A673 (cell line): ENCODE measurements at regions not wholly inside any gene's neighbourhood (a gene's known extent, or its start where the extent isn't known, plus 50 kb on each side); places are given as distances from the start of the nearest gene placed in this dataset.
A peak's percentile ranks its signal among the peaks of the same experiment; 100 is the strongest.

Experiments used
- BruUV-seq: library from RNA; stranded (reverse); fragments of 400-500 nt; replicated peaks from 2 replicates; lab custom pipeline; 2021; lab: Mats Ljungman, UMichigan
- CTCF ChIA-PET: fragments of 300-600 bp; sonication (Branson Sonifier 250); formaldehyde crosslinking; loops from one replicate; lab custom pipeline; 2022; ENCODE audit warnings: antibody characterized with exemption; lab: Charles Lee
- POLR2A ChIA-PET: fragments of 300-600 bp; sonication (Branson Sonifier 250); formaldehyde crosslinking; loops from one replicate; lab custom pipeline; 2022; ENCODE audit warnings: antibody characterized with exemption; ENCODE audit not compliant: low non-redundant PET; lab: Charles Lee
- DNase-seq: peaks from one replicate; pipeline ENCODE4 v3.0.0-alpha.2; 2015; ENCODE audit warnings: low spot score
- H3K27ac ChIP-seq: fragments of 200-600 bp; sonication (generic); 2 replicates; pipeline ENCODE4 v1.5.1; 2016; ENCODE audit warnings: mixed run types, low read depth, mild to moderate bottlenecking, mixed read lengths, antibody characterized with exemption, low read length; ENCODE audit not compliant: poor library complexity, severe bottlenecking
- H3K27me3 ChIP-seq: fragments of 200-600 bp; sonication (generic); replicated peaks from 2 replicates; pipeline ENCODE4 v1.6.1; 2017; ENCODE audit warnings: mixed run types, low read depth, mild to moderate bottlenecking, mixed read lengths, antibody characterized with exemption, low read length; ENCODE audit not compliant: insufficient read depth, poor library complexity
- H3K36me3 ChIP-seq: fragments of 200-600 bp; sonication (generic); 2 replicates; pipeline ENCODE4 v1.6.1; 2016; ENCODE audit warnings: mixed run types, mild to moderate bottlenecking, mixed read lengths, antibody characterized with exemption, low read length; ENCODE audit not compliant: insufficient read depth, poor library complexity, severe bottlenecking
- H3K4me1 ChIP-seq: fragments of 200-600 bp; sonication (generic); 2 replicates; pipeline ENCODE4 v1.6.1; 2017; ENCODE audit warnings: mixed run types, mild to moderate bottlenecking, mixed read lengths, antibody characterized with exemption, low read length; ENCODE audit not compliant: insufficient read depth, poor library complexity, severe bottlenecking
- H3K4me3 ChIP-seq: fragments of 200-600 bp; sonication (generic); 2 replicates; pipeline ENCODE4 v1.5.1; 2016; ENCODE audit warnings: low read depth, mixed run types, mild to moderate bottlenecking, mixed read lengths, low read length; ENCODE audit not compliant: poor library complexity, severe bottlenecking
- H3K9me3 ChIP-seq: fragments of 200-600 bp; sonication (generic); 2 replicates; pipeline ENCODE4 v1.6.1; 2016; ENCODE audit warnings: mixed run types, low read depth, mild to moderate bottlenecking, mixed read lengths, antibody characterized with exemption, low read length; ENCODE audit not compliant: poor library complexity, severe bottlenecking
- CTCF ChIP-seq: fragments of 300-800, 200-600 bp; sonication (generic); conservative IDR thresholded peaks from 2 replicates; pipeline ENCODE4 v1.5.1; 2017; ENCODE audit warnings: low read depth, mild to moderate bottlenecking, antibody characterized with exemption, low read length, moderate library complexity, mixed read lengths
- EZH2 ChIP-seq: fragments of 200-600 bp; sonication (generic); IDR thresholded peaks from 2 replicates; pipeline ENCODE4 v1.6.1; 2017; ENCODE audit warnings: borderline replicate concordance, low read depth, mild to moderate bottlenecking, mixed read lengths, antibody characterized with exemption, low read length; ENCODE audit not compliant: poor library complexity, severe bottlenecking
- intact Hi-C: fragments of 100-400 bp; cut with micrococcal nuclease; formaldehyde crosslinking; loops from one replicate; pipeline ENCODE4 v1.10.0; 2022; ENCODE audit not compliant: unreplicated experiment

- H3K27ac ChIP-seq, result no peak overlapping the region
- intact Hi-C loops, result loop anchor here (5.0 kb wide), 2 partner anchors 283 to 713 kb away; no protein-coding TSS in a partner anchor
- H3K36me3 ChIP-seq, result no peaks in the 10 kb centered on the region
- H3K27me3 ChIP-seq, result no peaks in the 10 kb centered on the region
- POLR2A ChIA-PET, result no interaction called here
- TF ChIP-seq CTCF (peak; percentile 81), EZH2 (no peak)
- no peaks in the 10 kb centered on the region for H3K9me3 ChIP-seq
- no peak overlapping the region for H3K4me3 ChIP-seq
- no TSS peak for BruUV-seq
- H3K4me1 ChIP-seq, result no peaks in the 10 kb centered on the region
- peak; percentile 31 for DNase-seq
- CTCF ChIA-PET, result no interaction called here
Measured at GRCh38 chr4:103915224-103915869, 195.6 kb upstream of the TACR3 start.

GRCh38 chr4:103907414-103907813 lies 187.6 kb upstream of the TACR3 start:
- Histone ChIP-seq H3K4me1 (no peaks in the 10 kb centered on the region), H3K27me3 (peaks cover 10% of the 10 kb centered on the region), H3K36me3 (no peaks in the 10 kb centered on the region), H3K9me3 (no peaks in the 10 kb centered on the region), H3K27ac (no peak overlapping the region), H3K4me3 (no peak overlapping the region)
- TF ChIP-seq EZH2, result no peak
- TF ChIP-seq CTCF, result no peak
- ChIA-PET CTCF (no interaction called here), POLR2A (no interaction called here)
- no peak for DNase-seq
- intact Hi-C loops, result no loop called here
- no TSS peak for BruUV-seq

GRCh38 chr4:103904123-103904522 lies 184.3 kb upstream of the TACR3 start:
- DNase-seq, result no peak
- H3K27me3 ChIP-seq, result peaks cover 10% of the 10 kb centered on the region
- H3K4me3 ChIP-seq, result no peak overlapping the region
- no peaks in the 10 kb centered on the region for H3K9me3 ChIP-seq
- ChIA-PET POLR2A (no interaction called here), CTCF (no interaction called here)
- intact Hi-C loops, result no loop called here
- BruUV-seq, result no TSS peak
- TF ChIP-seq EZH2, result no peak
- no peak for TF ChIP-seq CTCF
- no peaks in the 10 kb centered on the region for H3K36me3 ChIP-seq
- H3K4me1 ChIP-seq, result no peaks in the 10 kb centered on the region
- H3K27ac ChIP-seq, result no peak overlapping the region
